ENCODE measurements at regions not wholly inside any gene's neighbourhood (a gene's known extent, or its start where the extent isn't known, plus 50 kb on each side); places are given as distances from the start of the nearest gene placed in this dataset.
"Not testable (repeated sequence)": the region's sequence is repeated elsewhere in the genome, so short reads cannot be mapped to it uniquely, and the experiment has no call there.

DNA sequence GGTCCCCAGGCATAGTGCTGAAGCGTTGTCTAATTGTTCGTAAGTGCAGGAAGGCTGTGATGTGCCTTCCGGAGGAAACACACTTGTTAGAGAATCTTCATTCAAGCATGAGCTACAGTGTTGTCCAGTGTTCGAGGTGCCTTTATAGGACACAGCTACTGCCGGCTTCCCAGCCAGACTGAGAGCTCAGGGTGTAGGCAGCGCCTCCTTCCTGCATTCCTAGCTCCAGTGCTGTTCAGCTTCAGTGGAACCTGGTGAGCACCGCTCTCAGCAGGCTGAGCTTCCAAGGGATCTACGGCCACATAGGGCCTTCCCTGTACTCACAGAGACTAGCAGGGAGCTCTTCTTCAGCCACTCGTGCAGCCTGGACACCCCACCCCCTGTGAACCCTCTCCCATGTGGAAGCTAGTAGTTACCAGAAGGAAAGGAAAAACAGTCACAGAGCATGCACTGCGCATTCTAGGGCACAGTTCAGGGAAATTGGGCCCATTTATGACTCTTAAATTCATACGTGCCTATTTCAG lies 87.9 kb upstream of the UXS1 start:
- TF ChIP-seq, protein P1, sequence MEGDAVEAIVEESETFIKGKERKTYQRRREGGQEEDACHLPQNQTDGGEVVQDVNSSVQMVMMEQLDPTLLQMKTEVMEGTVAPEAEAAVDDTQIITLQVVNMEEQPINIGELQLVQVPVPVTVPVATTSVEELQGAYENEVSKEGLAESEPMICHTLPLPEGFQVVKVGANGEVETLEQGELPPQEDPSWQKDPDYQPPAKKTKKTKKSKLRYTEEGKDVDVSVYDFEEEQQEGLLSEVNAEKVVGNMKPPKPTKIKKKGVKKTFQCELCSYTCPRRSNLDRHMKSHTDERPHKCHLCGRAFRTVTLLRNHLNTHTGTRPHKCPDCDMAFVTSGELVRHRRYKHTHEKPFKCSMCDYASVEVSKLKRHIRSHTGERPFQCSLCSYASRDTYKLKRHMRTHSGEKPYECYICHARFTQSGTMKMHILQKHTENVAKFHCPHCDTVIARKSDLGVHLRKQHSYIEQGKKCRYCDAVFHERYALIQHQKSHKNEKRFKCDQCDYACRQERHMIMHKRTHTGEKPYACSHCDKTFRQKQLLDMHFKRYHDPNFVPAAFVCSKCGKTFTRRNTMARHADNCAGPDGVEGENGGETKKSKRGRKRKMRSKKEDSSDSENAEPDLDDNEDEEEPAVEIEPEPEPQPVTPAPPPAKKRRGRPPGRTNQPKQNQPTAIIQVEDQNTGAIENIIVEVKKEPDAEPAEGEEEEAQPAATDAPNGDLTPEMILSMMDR (IDR thresholded peaks at IDR 0.05), result not testable (repeated sequence)
- not testable (repeated sequence) for TF ChIP-seq RAD21 (IDR thresholded peaks at IDR 0.05; ENCODE audit: low read length); EP300 (IDR thresholded peaks at IDR 0.05; ENCODE audit: borderline replicate concordance in 1 of 2, low read depth in 1 of 2, low read length in 1 of 2); RCOR1 (IDR thresholded peaks at IDR 0.05; ENCODE audit: low read length); MEF2A (IDR thresholded peaks at IDR 0.05; ENCODE audit: borderline replicate concordance, low read depth); POLR2AphosphoS5 (IDR thresholded peaks at IDR 0.05; ENCODE audit: low read depth, low read length); YY1 (IDR thresholded peaks at IDR 0.05; ENCODE audit: low read depth)
- TF ChIP-seq, protein P2, sequence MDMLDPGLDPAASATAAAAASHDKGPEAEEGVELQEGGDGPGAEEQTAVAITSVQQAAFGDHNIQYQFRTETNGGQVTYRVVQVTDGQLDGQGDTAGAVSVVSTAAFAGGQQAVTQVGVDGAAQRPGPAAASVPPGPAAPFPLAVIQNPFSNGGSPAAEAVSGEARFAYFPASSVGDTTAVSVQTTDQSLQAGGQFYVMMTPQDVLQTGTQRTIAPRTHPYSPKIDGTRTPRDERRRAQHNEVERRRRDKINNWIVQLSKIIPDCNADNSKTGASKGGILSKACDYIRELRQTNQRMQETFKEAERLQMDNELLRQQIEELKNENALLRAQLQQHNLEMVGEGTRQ (IDR thresholded peaks at IDR 0.05; ENCODE audit: borderline replicate concordance, low read depth, low read length), result not testable (repeated sequence)
- TF ChIP-seq, protein P3, sequence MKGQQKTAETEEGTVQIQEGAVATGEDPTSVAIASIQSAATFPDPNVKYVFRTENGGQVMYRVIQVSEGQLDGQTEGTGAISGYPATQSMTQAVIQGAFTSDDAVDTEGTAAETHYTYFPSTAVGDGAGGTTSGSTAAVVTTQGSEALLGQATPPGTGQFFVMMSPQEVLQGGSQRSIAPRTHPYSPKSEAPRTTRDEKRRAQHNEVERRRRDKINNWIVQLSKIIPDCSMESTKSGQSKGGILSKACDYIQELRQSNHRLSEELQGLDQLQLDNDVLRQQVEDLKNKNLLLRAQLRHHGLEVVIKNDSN (IDR thresholded peaks at IDR 0.05; ENCODE audit: borderline replicate concordance, low read depth), result not testable (repeated sequence)

All from SK-N-SH (cell line).